ENCODE measurements at regions not wholly inside any gene's neighbourhood (a gene's known extent, or its start where the extent isn't known, plus 50 kb on each side); places are given as distances from the start of the nearest gene placed in this dataset.

GRCh38 chr3:28923994-28924393 lies 356.9 kb upstream of the RBMS3 start:
- TF ChIP-seq CTCF (optimal IDR thresholded peaks at IDR 0.05 in 1 of 3, IDR thresholded peaks at IDR 0.05 in 1 of 3, conservative IDR thresholded peaks at IDR 0.05 in 1 of 3; ENCODE audit: extremely low read depth in 1 of 3, insufficient read depth in 2 of 3, low read length in 3 of 3) (no peak), EZH2 (IDR thresholded peaks at IDR 0.05; ENCODE audit: low read length) (no peak)

Measured in keratinocyte (primary cell).